KMS-11 (cell line): ENCODE measurements at regions not wholly inside any gene's neighbourhood (a gene's known extent, or its start where the extent isn't known, plus 50 kb on each side); places are given as distances from the start of the nearest gene placed in this dataset.

ENCODE experiments used
- H2AFZ ChIP-seq: fragments of 200-600 bp; sonication (generic); 2 replicates; pipeline ENCODE4 v1.6.1; 2016; ENCODE audit warnings: antibody characterized with exemption, mixed run types, low read depth
- H3K27ac ChIP-seq: fragments of 200-600 bp; sonication (generic); 2 replicates; pipeline ENCODE4 v1.6.1; 2016; ENCODE audit warnings: mild to moderate bottlenecking, mixed run types
- H3K27me3 ChIP-seq: fragments of 200-600 bp; sonication (generic); 2 replicates; pipeline ENCODE4 v1.6.1; 2017; ENCODE audit warnings: mild to moderate bottlenecking, low read depth, mixed run types, moderate library complexity; ENCODE audit not compliant: insufficient read depth
- H3K36me3 ChIP-seq: fragments of 200-600 bp; sonication (generic); 2 replicates; pipeline ENCODE4 v1.6.1; 2017; ENCODE audit warnings: mild to moderate bottlenecking, mixed run types; ENCODE audit not compliant: insufficient read depth
- H3K4me1 ChIP-seq: fragments of 200-600 bp; sonication (generic); 2 replicates; pipeline ENCODE4 v1.6.1; 2016; ENCODE audit warnings: mild to moderate bottlenecking, low read depth, mixed run types; ENCODE audit not compliant: poor library complexity, severe bottlenecking
- H3K4me2 ChIP-seq: fragments of 200-600 bp; sonication (generic); 2 replicates; pipeline ENCODE4 v1.7.0; 2016; ENCODE audit warnings: mild to moderate bottlenecking, mixed run types
- H3K4me3 ChIP-seq: fragments of 200-600 bp; sonication (generic); IDR thresholded peaks from 2 replicates; pipeline ENCODE4 v1.6.1; 2017; ENCODE audit warnings: low read depth, low read length, mixed read lengths; ENCODE audit not compliant: insufficient read depth
- H3K79me2 ChIP-seq: fragments of 200-600 bp; sonication (generic); 2 replicates; pipeline ENCODE4 v1.6.1; 2016; ENCODE audit warnings: low read depth, mixed run types; ENCODE audit not compliant: insufficient read depth
- H3K9ac ChIP-seq: fragments of 200-600 bp; sonication (generic); 2 replicates; pipeline ENCODE4 v1.6.1; 2016; ENCODE audit warnings: mild to moderate bottlenecking, mixed run types
- H4K20me1 ChIP-seq: fragments of 200-600 bp; sonication (generic); 2 replicates; pipeline ENCODE4 v1.6.1; 2016; ENCODE audit warnings: mild to moderate bottlenecking, mixed run types; ENCODE audit not compliant: insufficient read depth
- TF ChIP-seq, protein P1 (sequence below): fragments of 200-600 bp; sonication (generic); conservative IDR thresholded peaks from 2 replicates; pipeline ENCODE4 v1.6.1; 2017; ENCODE audit warnings: low read depth, mild to moderate bottlenecking, antibody characterized with exemption, low read length, moderate library complexity, mixed read lengths

DNA sequence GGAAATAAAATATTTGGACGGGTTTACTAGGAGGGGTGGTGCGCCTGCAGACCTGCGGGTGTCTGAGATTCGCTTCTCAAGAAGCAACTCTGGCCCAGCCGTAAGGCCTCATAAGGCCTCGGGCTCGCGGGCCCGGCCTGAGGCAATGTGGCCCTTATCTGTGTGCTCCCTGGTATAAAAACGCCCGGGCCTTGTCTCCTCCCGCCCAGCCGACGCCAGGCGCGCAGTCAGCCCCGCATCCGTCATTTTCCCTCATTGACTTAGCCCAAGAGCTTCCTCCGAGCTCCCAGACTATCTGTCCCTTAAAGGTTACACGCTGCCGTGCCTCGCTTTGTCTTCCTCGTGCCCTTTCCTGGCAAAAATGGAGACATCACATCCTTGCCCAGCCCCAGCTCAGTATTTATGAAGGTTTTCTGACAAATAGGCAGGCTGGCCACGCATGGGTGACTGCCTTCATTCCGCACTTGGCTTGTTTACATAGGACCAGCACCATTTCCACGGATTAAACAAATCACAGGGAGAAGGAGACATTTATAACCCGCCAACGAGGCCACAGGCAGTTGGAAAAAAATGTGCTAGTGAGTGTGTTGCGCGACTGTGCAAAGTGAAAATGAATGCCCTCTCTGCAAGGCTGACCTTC is 74.5 kb upstream of the TBCA start:
- TF ChIP-seq, protein P1, sequence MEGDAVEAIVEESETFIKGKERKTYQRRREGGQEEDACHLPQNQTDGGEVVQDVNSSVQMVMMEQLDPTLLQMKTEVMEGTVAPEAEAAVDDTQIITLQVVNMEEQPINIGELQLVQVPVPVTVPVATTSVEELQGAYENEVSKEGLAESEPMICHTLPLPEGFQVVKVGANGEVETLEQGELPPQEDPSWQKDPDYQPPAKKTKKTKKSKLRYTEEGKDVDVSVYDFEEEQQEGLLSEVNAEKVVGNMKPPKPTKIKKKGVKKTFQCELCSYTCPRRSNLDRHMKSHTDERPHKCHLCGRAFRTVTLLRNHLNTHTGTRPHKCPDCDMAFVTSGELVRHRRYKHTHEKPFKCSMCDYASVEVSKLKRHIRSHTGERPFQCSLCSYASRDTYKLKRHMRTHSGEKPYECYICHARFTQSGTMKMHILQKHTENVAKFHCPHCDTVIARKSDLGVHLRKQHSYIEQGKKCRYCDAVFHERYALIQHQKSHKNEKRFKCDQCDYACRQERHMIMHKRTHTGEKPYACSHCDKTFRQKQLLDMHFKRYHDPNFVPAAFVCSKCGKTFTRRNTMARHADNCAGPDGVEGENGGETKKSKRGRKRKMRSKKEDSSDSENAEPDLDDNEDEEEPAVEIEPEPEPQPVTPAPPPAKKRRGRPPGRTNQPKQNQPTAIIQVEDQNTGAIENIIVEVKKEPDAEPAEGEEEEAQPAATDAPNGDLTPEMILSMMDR: no peak
- H3K79me2 ChIP-seq: no peaks in the 10 kb centered on the region
- H3K27me3 ChIP-seq: no peaks in the 10 kb centered on the region
- no peaks in the 10 kb centered on the region for H3K36me3 ChIP-seq
- no peaks in the 10 kb centered on the region for H3K4me1 ChIP-seq
- no peak overlapping the region for H3K4me3 ChIP-seq
- H3K4me2 ChIP-seq: no peak overlapping the region
- H4K20me1 ChIP-seq: no peaks in the 10 kb centered on the region
- H3K27ac ChIP-seq: no peak overlapping the region
- no peak overlapping the region for H2AFZ ChIP-seq
- no peak overlapping the region for H3K9ac ChIP-seq

DNA sequence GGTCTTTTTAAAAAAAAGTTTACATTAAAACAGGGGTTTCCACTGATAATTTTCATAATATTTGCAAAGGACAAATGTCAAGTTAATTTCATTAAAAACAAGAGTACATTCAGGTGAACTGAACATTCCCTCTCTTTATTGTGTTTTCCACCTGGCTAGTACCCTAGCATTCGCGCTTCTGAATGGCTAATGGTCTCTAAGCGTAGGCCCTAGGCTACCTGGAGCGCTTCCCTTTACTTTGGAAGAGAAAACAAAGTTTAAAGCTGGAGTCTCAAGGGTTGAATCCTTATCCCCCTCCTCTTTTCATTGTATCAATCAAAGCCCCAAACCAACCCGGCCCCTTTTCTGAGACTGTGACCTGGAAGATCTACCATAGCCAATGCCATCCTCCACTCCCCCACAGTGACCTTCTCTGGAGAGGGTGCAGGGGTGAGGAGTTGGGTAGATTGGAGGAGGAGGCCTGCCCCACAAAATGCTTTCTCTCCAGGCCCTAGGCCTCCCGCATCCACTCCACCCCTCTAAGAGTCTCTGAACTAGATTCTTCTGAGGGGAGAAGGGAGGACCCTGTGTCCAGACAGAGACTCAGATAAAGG is 73.3 kb upstream of the TBCA start:
- no peaks in the 10 kb centered on the region for H4K20me1 ChIP-seq
- no peaks in the 10 kb centered on the region for H3K27me3 ChIP-seq
- H3K4me3 ChIP-seq: no peak overlapping the region
- no peaks in the 10 kb centered on the region for H3K79me2 ChIP-seq
- H2AFZ ChIP-seq: no peak overlapping the region
- no peak overlapping the region for H3K9ac ChIP-seq
- no peaks in the 10 kb centered on the region for H3K4me1 ChIP-seq
- H3K4me2 ChIP-seq: no peak overlapping the region
- TF ChIP-seq, protein P1: no peak
- H3K27ac ChIP-seq: no peak overlapping the region
- no peaks in the 10 kb centered on the region for H3K36me3 ChIP-seq

DNA sequence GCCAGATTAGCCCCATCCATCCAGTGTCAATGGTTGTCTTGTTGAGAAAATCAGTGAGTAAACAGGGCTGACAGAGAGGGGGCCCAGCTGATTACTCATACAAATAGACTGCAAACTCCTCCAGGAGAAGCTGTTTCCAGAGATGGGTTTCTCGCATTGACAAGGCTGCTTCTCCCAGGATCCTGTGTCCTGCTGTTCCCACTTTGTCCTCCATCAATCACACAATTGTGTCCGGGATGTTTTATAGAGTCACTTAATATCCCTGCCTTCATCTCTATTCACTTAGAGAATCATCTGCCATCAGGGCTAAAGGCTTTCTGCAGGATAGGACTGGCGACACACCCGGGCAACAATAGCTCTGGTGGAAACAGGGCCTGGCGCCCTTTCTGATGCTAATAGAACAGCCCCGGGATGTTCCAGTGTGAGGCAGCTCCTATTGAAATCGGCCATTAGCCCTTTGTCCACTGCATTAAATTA is 71.7 kb upstream of the TBCA start:
- no peaks in the 10 kb centered on the region for H3K79me2 ChIP-seq
- no peaks in the 10 kb centered on the region for H3K4me1 ChIP-seq
- H3K27me3 ChIP-seq: no peaks in the 10 kb centered on the region
- H3K9ac ChIP-seq: no peak overlapping the region
- no peak overlapping the region for H2AFZ ChIP-seq
- no peak overlapping the region for H3K4me3 ChIP-seq
- H3K4me2 ChIP-seq: no peak overlapping the region
- no peak overlapping the region for H3K27ac ChIP-seq
- TF ChIP-seq, protein P1: no peak
- H4K20me1 ChIP-seq: no peaks in the 10 kb centered on the region
- no peaks in the 10 kb centered on the region for H3K36me3 ChIP-seq

DNA sequence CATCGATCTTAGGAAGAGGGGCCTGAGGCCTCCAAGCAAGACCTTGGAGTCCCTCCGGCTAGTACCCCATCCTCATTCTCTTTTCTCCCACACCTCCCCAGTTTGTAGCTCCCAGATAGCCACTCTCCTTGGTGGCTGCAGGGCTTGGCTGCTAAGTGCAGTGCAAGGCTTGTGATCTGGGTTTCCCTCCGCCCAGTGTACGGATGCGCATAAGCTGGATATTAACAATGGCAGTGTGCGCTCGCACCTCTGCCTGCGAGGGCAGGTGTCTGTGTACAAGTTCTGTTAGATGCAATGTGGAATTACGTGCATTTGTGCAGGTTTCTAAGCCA is 71.0 kb upstream of the TBCA start:
- Histone ChIP-seq H2AFZ (no peak overlapping the region), H3K79me2 (no peaks in the 10 kb centered on the region), H4K20me1 (no peaks in the 10 kb centered on the region), H3K27ac (no peak overlapping the region), H3K4me1 (no peaks in the 10 kb centered on the region), H3K27me3 (no peaks in the 10 kb centered on the region), H3K4me2 (no peak overlapping the region), H3K9ac (no peak overlapping the region), H3K36me3 (no peaks in the 10 kb centered on the region), H3K4me3 (no peak overlapping the region)
- TF ChIP-seq, protein P1: no peak
